ENCODE measurements at regions not wholly inside any gene's neighbourhood (a gene's known extent, or its start where the extent isn't known, plus 50 kb on each side); places are given as distances from the start of the nearest gene placed in this dataset.

GRCh38 chr2:221166292-221166691, 405.8 kb downstream of the EPHA4 start:
- Histone ChIP-seq H3K9ac (ENCODE audit: low read length) (no peak overlapping the region), H4K20me1 (ENCODE audit: insufficient read depth, low read length) (no peaks in the 10 kb centered on the region), H2AFZ (ENCODE audit: low read depth, low read length) (no peak overlapping the region), H3K4me3 (ENCODE audit: insufficient read depth, low read depth, low read length) (no peak overlapping the region), H3K27me3 (ENCODE audit: insufficient read depth, low read length) (no peaks in the 10 kb centered on the region), H3K27ac (ENCODE audit: low read depth, low read length) (no peak overlapping the region), H3K9me3 (ENCODE audit: insufficient read depth, low read depth, low read length) (no peaks in the 10 kb centered on the region), H3K79me2 (ENCODE audit: insufficient read depth, low read length) (no peaks in the 10 kb centered on the region), H3K4me2 (ENCODE audit: low read length) (no peak overlapping the region), H3K36me3 (ENCODE audit: insufficient read depth, low read length) (no peaks in the 10 kb centered on the region), H3K4me1 (ENCODE audit: insufficient read depth, low read length) (no peaks in the 10 kb centered on the region)
- Mint-ChIP-seq H3K4me1 (ENCODE audit: low read depth, unreplicated experiment) (no peaks in the 10 kb centered on the region), H3K9me3 (ENCODE audit: unreplicated experiment) (no peaks in the 10 kb centered on the region), H3K27ac (ENCODE audit: unreplicated experiment) (no peak overlapping the region), H3K27me3 (ENCODE audit: low read depth, unreplicated experiment) (no peaks in the 10 kb centered on the region), H3K36me3 (ENCODE audit: low read depth, unreplicated experiment) (no peaks in the 10 kb centered on the region), H3K4me3 (ENCODE audit: unreplicated experiment) (no peak overlapping the region)
- FAIRE-seq (no peak), DNase-seq (ENCODE audit: low read depth) (no peak)
- TF ChIP-seq EZH2 (IDR thresholded peaks at IDR 0.05; ENCODE audit: insufficient read depth, low read length) (no peak), CTCF (IDR thresholded peaks at IDR 0.05; ENCODE audit: insufficient read depth, low read depth, low read length) (no peak)

GRCh38 chr2:221167561-221167960, 404.5 kb downstream of the EPHA4 start:
- Histone ChIP-seq H3K36me3 (ENCODE audit: insufficient read depth, low read length) (no peaks in the 10 kb centered on the region), H3K4me3 (ENCODE audit: insufficient read depth, low read depth, low read length) (no peak overlapping the region), H2AFZ (ENCODE audit: low read depth, low read length) (no peak overlapping the region), H3K4me2 (ENCODE audit: low read length) (no peak overlapping the region), H3K27me3 (ENCODE audit: insufficient read depth, low read length) (no peaks in the 10 kb centered on the region), H3K9ac (ENCODE audit: low read length) (no peak overlapping the region), H3K9me3 (ENCODE audit: insufficient read depth, low read depth, low read length) (no peaks in the 10 kb centered on the region), H3K4me1 (ENCODE audit: insufficient read depth, low read length) (no peaks in the 10 kb centered on the region), H3K27ac (ENCODE audit: low read depth, low read length) (no peak overlapping the region), H3K79me2 (ENCODE audit: insufficient read depth, low read length) (no peaks in the 10 kb centered on the region), H4K20me1 (ENCODE audit: insufficient read depth, low read length) (no peaks in the 10 kb centered on the region)
- H3K27me3 Mint-ChIP-seq (ENCODE audit: low read depth, unreplicated experiment) = no peaks in the 10 kb centered on the region
- FAIRE-seq (no peak), DNase-seq (ENCODE audit: low read depth) (no peak)
- H3K4me1 Mint-ChIP-seq (ENCODE audit: low read depth, unreplicated experiment) = no peaks in the 10 kb centered on the region
- TF ChIP-seq CTCF (IDR thresholded peaks at IDR 0.05; ENCODE audit: insufficient read depth, low read depth, low read length) (no peak), EZH2 (IDR thresholded peaks at IDR 0.05; ENCODE audit: insufficient read depth, low read length) (no peak)
- no peaks in the 10 kb centered on the region for H3K9me3 Mint-ChIP-seq (ENCODE audit: unreplicated experiment)
- H3K36me3 Mint-ChIP-seq (ENCODE audit: low read depth, unreplicated experiment) = no peaks in the 10 kb centered on the region
- H3K27ac Mint-ChIP-seq (ENCODE audit: unreplicated experiment) = no peak overlapping the region
- H3K4me3 Mint-ChIP-seq (ENCODE audit: unreplicated experiment) = no peak overlapping the region

GRCh38 chr2:221169724-221170123, 402.4 kb downstream of the EPHA4 start:
- TF ChIP-seq EZH2 (IDR thresholded peaks at IDR 0.05; ENCODE audit: insufficient read depth, low read length) (no peak), CTCF (IDR thresholded peaks at IDR 0.05; ENCODE audit: insufficient read depth, low read depth, low read length) (no peak)
- H3K9me3 Mint-ChIP-seq (ENCODE audit: unreplicated experiment) = no peaks in the 10 kb centered on the region
- FAIRE-seq = no peak

More at GRCh38 chr2:221169724-221170123, 402.4 kb downstream of the EPHA4 start:
- Histone ChIP-seq H3K79me2 (ENCODE audit: insufficient read depth, low read length) (no peaks in the 10 kb centered on the region), H3K9ac (ENCODE audit: low read length) (no peak overlapping the region), H3K27ac (ENCODE audit: low read depth, low read length) (no peak overlapping the region), H3K4me1 (ENCODE audit: insufficient read depth, low read length) (no peaks in the 10 kb centered on the region), H3K4me2 (ENCODE audit: low read length) (no peak overlapping the region), H4K20me1 (ENCODE audit: insufficient read depth, low read length) (no peaks in the 10 kb centered on the region), H3K9me3 (ENCODE audit: insufficient read depth, low read depth, low read length) (no peaks in the 10 kb centered on the region), H3K4me3 (ENCODE audit: insufficient read depth, low read depth, low read length) (no peak overlapping the region), H3K36me3 (ENCODE audit: insufficient read depth, low read length) (no peaks in the 10 kb centered on the region), H2AFZ (ENCODE audit: low read depth, low read length) (no peak overlapping the region), H3K27me3 (ENCODE audit: insufficient read depth, low read length) (no peaks in the 10 kb centered on the region)
- Mint-ChIP-seq H3K27me3 (ENCODE audit: low read depth, unreplicated experiment) (no peaks in the 10 kb centered on the region), H3K36me3 (ENCODE audit: low read depth, unreplicated experiment) (no peaks in the 10 kb centered on the region), H3K4me1 (ENCODE audit: low read depth, unreplicated experiment) (no peaks in the 10 kb centered on the region), H3K27ac (ENCODE audit: unreplicated experiment) (no peak overlapping the region), H3K4me3 (ENCODE audit: unreplicated experiment) (no peak overlapping the region)
- no peak for DNase-seq (ENCODE audit: low read depth)
